ENCODE measurements at regions not wholly inside any gene's neighbourhood (a gene's known extent, or its start where the extent isn't known, plus 50 kb on each side); places are given as distances from the start of the nearest gene placed in this dataset.
"Not testable (repeated sequence)": the region's sequence is repeated elsewhere in the genome, so short reads cannot be mapped to it uniquely, and the experiment has no call there.

GRCh38 chr10:125238682-125239081, 78.3 kb upstream of the CTBP2 start:
- no peak for TF ChIP-seq CTCF (IDR thresholded peaks at IDR 0.05; ENCODE audit: unreplicated experiment in 3 of 3)
- Mint-ChIP-seq H3K4me3 (no peak overlapping the region), H3K27me3 (ENCODE audit: low read depth) (peaks cover 4% of the 10 kb centered on the region), H3K4me1 (no peaks in the 10 kb centered on the region), H3K36me3 (ENCODE audit: low read depth) (peaks cover 10% of the 10 kb centered on the region), H3K9me3 (peaks cover 26% of the 10 kb centered on the region), H3K27ac (no peak overlapping the region)

- Mint-ChIP-seq H3K27ac (no peak overlapping the region), H3K4me1 (no peaks in the 10 kb centered on the region), H3K27me3 (ENCODE audit: low read depth) (peaks cover 12% of the 10 kb centered on the region), H3K4me3 (no peak overlapping the region), H3K36me3 (ENCODE audit: low read depth) (peaks cover 10% of the 10 kb centered on the region), H3K9me3 (peaks cover 26% of the 10 kb centered on the region)
- TF ChIP-seq CTCF (IDR thresholded peaks at IDR 0.05; ENCODE audit: unreplicated experiment in 3 of 3), result no peak
These were observed 75.7 kb upstream of the CTBP2 start for GRCh38 chr10:125236091-125236490.

GRCh38 chr10:125235093-125236069, 75.0 kb upstream of the CTBP2 start:
- H3K4me3 Mint-ChIP-seq, result no peak overlapping the region
- H3K27ac Mint-ChIP-seq, result no peak overlapping the region

GRCh38 chr10:125234576-125234975, 74.2 kb upstream of the CTBP2 start:
- not testable (repeated sequence) for H3K4me1 Mint-ChIP-seq; H3K4me3 Mint-ChIP-seq; H3K36me3 Mint-ChIP-seq (ENCODE audit: low read depth); H3K27ac Mint-ChIP-seq
- Mint-ChIP-seq H3K27me3 (ENCODE audit: low read depth) (peaks cover 13% of the 10 kb centered on the region), H3K9me3 (peaks cover 25% of the 10 kb centered on the region)

More at GRCh38 chr10:125235093-125236069, 75.0 kb upstream of the CTBP2 start:
- TF ChIP-seq CTCF (IDR thresholded peaks at IDR 0.05; ENCODE audit: unreplicated experiment in 3 of 3), result no peak
- no peaks in the 10 kb centered on the region for H3K4me1 Mint-ChIP-seq
- H3K9me3 Mint-ChIP-seq, result peaks cover 26% of the 10 kb centered on the region
- H3K27me3 Mint-ChIP-seq (ENCODE audit: low read depth), result peaks cover 13% of the 10 kb centered on the region
- peaks cover 10% of the 10 kb centered on the region for H3K36me3 Mint-ChIP-seq (ENCODE audit: low read depth)

- no peaks in the 10 kb centered on the region for H3K4me1 Mint-ChIP-seq
- TF ChIP-seq CTCF (IDR thresholded peaks at IDR 0.05; ENCODE audit: unreplicated experiment in 3 of 3), result no peak
- peaks cover 16% of the 10 kb centered on the region for H3K27me3 Mint-ChIP-seq (ENCODE audit: low read depth)
- no peak overlapping the region for H3K4me3 Mint-ChIP-seq
- no peak overlapping the region for H3K27ac Mint-ChIP-seq
- peaks cover 5% of the 10 kb centered on the region for H3K36me3 Mint-ChIP-seq (ENCODE audit: low read depth)
- peaks cover 17% of the 10 kb centered on the region for H3K9me3 Mint-ChIP-seq
These were observed 73.4 kb upstream of the CTBP2 start for GRCh38 chr10:125233726-125234125.

- Mint-ChIP-seq H3K4me1 (no peaks in the 10 kb centered on the region), H3K27me3 (ENCODE audit: low read depth) (peaks cover 12% of the 10 kb centered on the region), H3K4me3 (no peak overlapping the region), H3K36me3 (ENCODE audit: low read depth) (no peaks in the 10 kb centered on the region), H3K27ac (no peak overlapping the region), H3K9me3 (peaks cover 8% of the 10 kb centered on the region)
- no peak for TF ChIP-seq CTCF (IDR thresholded peaks at IDR 0.05; ENCODE audit: unreplicated experiment in 3 of 3)
These were observed 72.5 kb upstream of the CTBP2 start for GRCh38 chr10:125232841-125233240.

All from nephron (organoid).